ENCODE measurements at regions not wholly inside any gene's neighbourhood (a gene's known extent, or its start where the extent isn't known, plus 50 kb on each side); places are given as distances from the start of the nearest gene placed in this dataset.
A peak's percentile ranks its signal among the peaks of the same experiment; 100 is the strongest.

DNA sequence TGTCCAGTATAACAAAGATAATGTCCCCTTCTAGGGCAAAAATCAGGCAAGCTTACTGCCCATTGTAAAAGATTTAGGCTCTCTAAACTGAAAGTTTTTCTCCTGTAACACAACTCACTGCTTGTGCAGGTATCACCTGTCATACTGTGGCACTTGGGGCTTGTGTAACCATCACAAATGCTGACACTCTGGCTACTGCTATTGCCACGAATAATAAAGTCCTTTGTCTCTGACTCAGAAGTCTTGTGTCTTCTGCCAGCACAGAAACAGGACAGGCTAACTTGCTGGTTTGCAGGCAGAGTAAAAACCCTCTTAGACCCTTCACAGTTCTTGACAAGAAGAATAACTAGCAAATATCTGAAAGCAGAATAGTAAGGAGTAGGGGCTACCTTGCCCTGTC is 273.9 kb downstream of the RPS24 start:
- H3K27ac ChIP-seq: no peak overlapping the region
- TF ChIP-seq, protein P1, sequence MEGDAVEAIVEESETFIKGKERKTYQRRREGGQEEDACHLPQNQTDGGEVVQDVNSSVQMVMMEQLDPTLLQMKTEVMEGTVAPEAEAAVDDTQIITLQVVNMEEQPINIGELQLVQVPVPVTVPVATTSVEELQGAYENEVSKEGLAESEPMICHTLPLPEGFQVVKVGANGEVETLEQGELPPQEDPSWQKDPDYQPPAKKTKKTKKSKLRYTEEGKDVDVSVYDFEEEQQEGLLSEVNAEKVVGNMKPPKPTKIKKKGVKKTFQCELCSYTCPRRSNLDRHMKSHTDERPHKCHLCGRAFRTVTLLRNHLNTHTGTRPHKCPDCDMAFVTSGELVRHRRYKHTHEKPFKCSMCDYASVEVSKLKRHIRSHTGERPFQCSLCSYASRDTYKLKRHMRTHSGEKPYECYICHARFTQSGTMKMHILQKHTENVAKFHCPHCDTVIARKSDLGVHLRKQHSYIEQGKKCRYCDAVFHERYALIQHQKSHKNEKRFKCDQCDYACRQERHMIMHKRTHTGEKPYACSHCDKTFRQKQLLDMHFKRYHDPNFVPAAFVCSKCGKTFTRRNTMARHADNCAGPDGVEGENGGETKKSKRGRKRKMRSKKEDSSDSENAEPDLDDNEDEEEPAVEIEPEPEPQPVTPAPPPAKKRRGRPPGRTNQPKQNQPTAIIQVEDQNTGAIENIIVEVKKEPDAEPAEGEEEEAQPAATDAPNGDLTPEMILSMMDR (IDR thresholded peaks at IDR 0.05): no peak
- H3K4me3 ChIP-seq: no peak overlapping the region
- H3K36me3 ChIP-seq: no peaks in the 10 kb centered on the region
- H3K9me3 ChIP-seq: no peaks in the 10 kb centered on the region
- peaks cover 0 to 2% (median 0%) of the 10 kb centered on the region in 3 donors for H3K4me1 ChIP-seq
- H3K27me3 ChIP-seq: no peaks in the 10 kb centered on the region
- ATAC-seq: no peak
- no peak for DNase-seq
- WGBS, 2 donors: 50 to 52% methylated on average over 1 of the region's 1 CpG
- intact Hi-C loops (cut with DNase I): no loop called here
- no peak for FAIRE-seq

DNA sequence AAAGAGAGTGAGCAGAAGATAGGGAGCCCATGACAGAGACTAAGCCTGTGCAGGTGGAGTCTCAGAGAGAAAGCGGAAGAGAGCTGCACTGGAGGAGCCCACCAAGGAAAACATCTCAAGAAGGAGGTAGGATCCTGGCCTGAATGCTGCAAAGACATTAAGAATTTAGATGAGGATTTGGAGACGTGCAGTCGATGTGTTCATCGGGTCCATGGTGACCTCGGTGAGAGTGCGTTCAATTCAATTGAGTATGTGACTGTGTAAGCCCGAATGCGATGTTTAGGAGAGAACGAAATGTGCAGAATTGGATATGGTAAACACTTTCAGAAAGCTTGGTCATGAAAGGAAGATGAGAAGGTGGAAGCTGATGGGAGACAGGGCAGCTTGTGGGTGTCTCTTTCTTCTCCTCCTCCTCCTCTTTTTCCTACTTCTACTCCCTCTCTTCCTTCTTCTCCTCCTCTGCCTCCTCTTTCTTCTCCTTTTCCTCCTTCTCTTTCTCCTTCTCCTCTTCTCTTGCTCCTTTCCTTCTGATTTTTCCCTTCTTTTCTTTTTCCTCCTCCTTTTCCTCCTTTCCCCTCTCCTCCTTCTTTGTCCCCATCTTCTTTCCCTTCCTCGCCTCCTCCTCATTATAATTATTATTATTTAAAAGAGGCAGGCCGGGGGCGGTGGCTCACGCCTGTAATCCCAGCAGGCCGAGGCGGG is 276.0 kb downstream of the RPS24 start:
- Histone ChIP-seq H3K27me3 (no peaks in the 10 kb centered on the region), H3K9me3 (no peaks in the 10 kb centered on the region), H3K36me3 (no peaks in the 10 kb centered on the region), H3K4me3 (no peak overlapping the region), H3K27ac (no peak overlapping the region), H3K4me1 (no peaks in the 10 kb centered on the region)
- WGBS, 2 donors: 82 to 91% methylated on average over 15 of the region's 15 CpGs
- no peak for DNase-seq
- FAIRE-seq: no peak
- TF ChIP-seq, protein P1 (IDR thresholded peaks at IDR 0.05): no peak
- intact Hi-C loops (cut with DNase I): no loop called here
- ATAC-seq: no peak

DNA sequence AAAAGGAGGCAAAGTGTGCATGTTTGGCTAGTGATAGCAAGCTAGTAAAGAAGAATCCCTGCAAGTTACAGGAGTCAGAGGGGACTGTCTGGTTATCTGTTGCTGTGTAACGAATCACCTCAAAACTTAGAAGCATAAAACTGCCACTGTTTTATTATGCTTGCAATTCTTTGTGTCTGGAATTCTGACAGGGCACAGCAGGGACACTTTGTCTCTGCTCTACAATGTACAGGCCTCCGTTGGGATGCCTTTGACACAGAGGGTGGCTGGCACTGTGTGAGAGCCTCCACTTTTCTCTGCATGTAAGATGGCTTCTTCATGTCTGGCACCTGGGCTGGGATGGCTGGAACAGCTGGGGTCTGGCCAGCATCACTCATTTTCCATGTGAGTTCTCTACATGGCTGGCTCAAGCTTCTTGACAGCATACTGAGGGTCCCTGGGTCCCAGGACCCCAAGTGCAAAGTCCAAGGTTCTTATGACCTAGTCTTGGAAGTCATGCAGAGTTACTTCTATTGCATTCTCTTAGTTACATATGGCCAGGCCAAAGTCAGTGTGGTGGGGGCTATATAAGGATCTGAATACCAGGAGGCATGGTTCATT is 276.9 kb downstream of the RPS24 start:
- Histone ChIP-seq H3K9me3 (no peaks in the 10 kb centered on the region), H3K4me1 (no peaks in the 10 kb centered on the region), H3K4me3 (no peak overlapping the region), H3K36me3 (no peaks in the 10 kb centered on the region), H3K27ac (no peak overlapping the region), H3K27me3 (no peaks in the 10 kb centered on the region)
- 90 to 92% methylated on average over 2 of the region's 2 CpGs for WGBS, 2 donors
- TF ChIP-seq, protein P1 (IDR thresholded peaks at IDR 0.05): no peak
- ATAC-seq: no peak
- DNase-seq: no peak
- FAIRE-seq: no peak
- intact Hi-C loops (cut with DNase I): no loop called here

- H3K4me3 ChIP-seq: no peak overlapping the region
- H3K27me3 ChIP-seq: no peaks in the 10 kb centered on the region
- H3K4me1 ChIP-seq: no peaks in the 10 kb centered on the region
- ATAC-seq (peak in 1 of 4 donors; percentile 27), DNase-seq (peak in 1 of 6 donors; percentile 9), FAIRE-seq (no peak)
- no peaks in the 10 kb centered on the region for H3K9me3 ChIP-seq
- intact Hi-C loops (cut with DNase I): no loop called here
- 84% methylated on average over 9 of the region's 9 CpGs for WGBS, 2 donors
- H3K36me3 ChIP-seq: no peaks in the 10 kb centered on the region
- no peak overlapping the region for H3K27ac ChIP-seq
- TF ChIP-seq, protein P1 (IDR thresholded peaks at IDR 0.05): no peak
These were observed 278.8 kb downstream of the RPS24 start for GRCh38 chr10:78312197-78313047.

All from pancreas (tissue), 10 donors.